SU-DHL-6 (cell line): ENCODE measurements at regions not wholly inside any gene's neighbourhood (a gene's known extent, or its start where the extent isn't known, plus 50 kb on each side); places are given as distances from the start of the nearest gene placed in this dataset.

ENCODE experiments used
- H2AFZ ChIP-seq: fragments of 200-600 bp; sonication (generic); 2 replicates; pipeline ENCODE4 v1.6.1; 2014; ENCODE audit warnings: low read depth, mild to moderate bottlenecking, moderate library complexity, mixed read lengths, antibody characterized with exemption, low read length; ENCODE audit not compliant: severe bottlenecking
- H3F3A ChIP-seq: fragments of 200-600 bp; shearing (Covaris generic); 2 replicates; pipeline ENCODE4 v1.6.0; 2016; ENCODE audit warnings: antibody characterized with exemption, mild to moderate bottlenecking; ENCODE audit not compliant: insufficient read depth
- H3K27ac ChIP-seq: fragments of 200-600 bp; sonication (generic); 2 replicates; pipeline ENCODE4 v1.5.1; 2016; ENCODE audit warnings: low read depth, mild to moderate bottlenecking, low read length, moderate library complexity, mixed read lengths
- H3K27me3 ChIP-seq: fragments of 200-600 bp; sonication (generic), shearing (Covaris generic); 2 replicates; pipeline ENCODE4 v1.6.0; 2014; ENCODE audit warnings: mild to moderate bottlenecking, low read length
- H3K36me3 ChIP-seq: fragments of 200-600 bp; sonication (generic); 2 replicates; pipeline ENCODE4 v1.6.1; 2014; ENCODE audit warnings: mild to moderate bottlenecking, low read length, mixed read lengths
- H3K4me2 ChIP-seq: fragments of 300-600, 200-600 bp; shearing (Covaris generic), sonication (generic); 2 replicates; pipeline ENCODE4 v1.6.0; 2014; ENCODE audit warnings: low read length, low read depth, mild to moderate bottlenecking; ENCODE audit not compliant: poor library complexity, severe bottlenecking
- H3K4me3 ChIP-seq: fragments of 200-600 bp; sonication (generic); 2 replicates; pipeline ENCODE4 v1.5.1; 2014; ENCODE audit warnings: antibody characterized with exemption, low read length, mild to moderate bottlenecking, mixed read lengths; ENCODE audit not compliant: insufficient read depth, poor library complexity, severe bottlenecking
- H3K79me2 ChIP-seq: fragments of 200-600 bp; sonication (generic); 2 replicates; pipeline ENCODE4 v1.6.1; 2014; ENCODE audit warnings: mild to moderate bottlenecking, low read length, moderate library complexity; ENCODE audit not compliant: insufficient read depth
- H3K9ac ChIP-seq: fragments of 200-600 bp; sonication (generic); 2 replicates; pipeline ENCODE4 v1.7.0; 2014; ENCODE audit warnings: mild to moderate bottlenecking, low read length
- H3K9me2 ChIP-seq: fragments of 200-600 bp; sonication (generic); replicated peaks from 2 replicates; pipeline ENCODE4 v1.6.1; 2014; ENCODE audit warnings: low read length; ENCODE audit not compliant: insufficient read depth
- H3K9me3 ChIP-seq: fragments of 200-600 bp; sonication (generic); 2 replicates; pipeline ENCODE4 v1.6.1; 2014; ENCODE audit warnings: low read length, mixed read lengths; ENCODE audit not compliant: insufficient read depth
- H4K20me1 ChIP-seq: fragments of 200-600 bp; sonication (generic); 2 replicates; pipeline ENCODE4 v1.6.1; 2014; ENCODE audit warnings: low read depth, mild to moderate bottlenecking, antibody characterized with exemption, low read length, moderate library complexity, mixed read lengths
- CTCF ChIP-seq: fragments of 200-600 bp; sonication (generic); IDR thresholded peaks from one replicate; pipeline ENCODE4 v1.5.1; 2017; ENCODE audit warnings: antibody characterized with exemption, mild to moderate bottlenecking, low read length, moderate library complexity; ENCODE audit not compliant: insufficient read depth, poor library complexity, severe bottlenecking
- EZH2phosphoT487 ChIP-seq: fragments of 200-600 bp; sonication (generic), shearing (Covaris generic); conservative IDR thresholded peaks from 2 replicates; pipeline ENCODE4 v1.6.1; 2018; ENCODE audit warnings: mild to moderate bottlenecking, antibody characterized with exemption, low read length, moderate library complexity, mixed read lengths

GRCh38 chr14:98945611-98946570 lies 326.1 kb downstream of the BCL11B start:
- Histone ChIP-seq H3F3A (no peaks in the 10 kb centered on the region), H3K4me2 (no peak overlapping the region), H3K36me3 (no peaks in the 10 kb centered on the region), H3K4me3 (no peak overlapping the region), H3K27me3 (no peaks in the 10 kb centered on the region), H3K9me3 (no peaks in the 10 kb centered on the region), H3K9ac (no peak overlapping the region), H4K20me1 (no peaks in the 10 kb centered on the region), H3K79me2 (no peaks in the 10 kb centered on the region), H2AFZ (no peak overlapping the region), H3K27ac (no peak overlapping the region), H3K9me2 (no peaks in the 10 kb centered on the region; the same call in 1 of the 2 replicates)
- TF ChIP-seq CTCF (no peak), EZH2phosphoT487 (no peak)

GRCh38 chr14:98946940-98947339 lies 325.1 kb downstream of the BCL11B start:
- no peak overlapping the region for H3K4me3 ChIP-seq
- no peaks in the 10 kb centered on the region for H3F3A ChIP-seq
- no peak overlapping the region for H3K27ac ChIP-seq
- no peaks in the 10 kb centered on the region for H4K20me1 ChIP-seq
- TF ChIP-seq EZH2phosphoT487 (no peak), CTCF (no peak)
- H3K4me2 ChIP-seq = no peak overlapping the region
- no peaks in the 10 kb centered on the region for H3K79me2 ChIP-seq
- no peaks in the 10 kb centered on the region for H3K27me3 ChIP-seq
- H2AFZ ChIP-seq = no peak overlapping the region
- H3K9me3 ChIP-seq = no peaks in the 10 kb centered on the region
- no peaks in the 10 kb centered on the region; the same call in 1 of the 2 replicates for H3K9me2 ChIP-seq
- H3K36me3 ChIP-seq = no peaks in the 10 kb centered on the region
- H3K9ac ChIP-seq = no peak overlapping the region

DNA sequence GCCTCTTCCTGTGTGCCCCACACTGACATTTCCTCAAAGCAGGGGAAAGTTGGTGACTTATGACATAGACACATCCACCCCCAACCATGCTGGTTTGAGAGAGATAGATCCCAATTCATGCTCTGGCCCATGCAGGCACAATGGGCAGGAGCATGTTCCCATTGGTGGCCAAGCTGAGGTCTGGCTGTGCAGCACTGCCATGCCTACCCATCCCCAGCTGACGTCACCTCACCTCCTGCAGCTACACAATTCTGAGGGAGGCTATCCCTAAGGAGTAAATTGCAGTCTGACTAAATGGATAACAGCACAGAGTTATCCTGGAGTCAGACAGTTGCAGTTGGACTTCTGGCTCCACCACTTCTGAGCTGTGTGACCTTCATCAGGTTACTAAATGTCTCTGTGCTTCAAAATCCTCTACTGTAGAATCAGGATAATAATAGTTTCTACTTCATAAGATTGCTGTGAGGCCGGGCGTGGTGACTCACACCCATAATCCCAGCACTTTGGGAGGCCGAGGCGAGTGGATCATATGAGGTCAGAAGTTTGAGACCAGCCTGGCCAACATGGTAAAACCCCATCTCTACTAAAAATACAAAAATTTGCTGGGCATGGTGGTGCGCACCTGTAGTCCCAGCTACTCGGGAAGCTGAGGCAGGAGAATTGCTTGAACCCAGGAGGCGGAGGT lies 323.9 kb downstream of the BCL11B start:
- Histone ChIP-seq H3F3A (no peaks in the 10 kb centered on the region), H3K9ac (no peak overlapping the region), H3K4me3 (no peak overlapping the region), H3K79me2 (no peaks in the 10 kb centered on the region), H2AFZ (no peak overlapping the region), H3K27ac (no peak overlapping the region), H3K4me2 (no peak overlapping the region), H4K20me1 (no peaks in the 10 kb centered on the region), H3K9me3 (no peaks in the 10 kb centered on the region), H3K36me3 (no peaks in the 10 kb centered on the region), H3K9me2 (no peaks in the 10 kb centered on the region; the same call in 1 of the 2 replicates), H3K27me3 (no peaks in the 10 kb centered on the region)
- TF ChIP-seq CTCF = no peak
- TF ChIP-seq EZH2phosphoT487 = no peak
